Suprapubic skin (tissue), 4 donors: ENCODE measurements at regions not wholly inside any gene's neighbourhood (a gene's known extent, or its start where the extent isn't known, plus 50 kb on each side); places are given as distances from the start of the nearest gene placed in this dataset.

Experiments used
- DNase-seq, 2 donors: peaks; one replicate each; pipeline ENCODE4 v3.0.0-alpha.2; 2019; ENCODE audit warnings: low spot score in 2 of 2
- H3K27ac ChIP-seq: fragments of 200-600 bp; sonication (generic); one replicate; pipeline ENCODE4 v1.5.1; 2019
- H3K27me3 ChIP-seq: fragments of 200-600 bp; sonication (generic); one replicate; pipeline ENCODE4 v1.5.1; 2019
- H3K36me3 ChIP-seq: fragments of 200-600 bp; sonication (generic); one replicate; pipeline ENCODE4 v1.5.1; 2019
- H3K4me1 ChIP-seq: fragments of 200-600 bp; sonication (generic); one replicate; pipeline ENCODE4 v1.5.1; 2019
- H3K4me3 ChIP-seq: fragments of 200-600 bp; sonication (generic); one replicate; pipeline ENCODE4 v1.5.1; 2019; ENCODE audit warnings: mild to moderate bottlenecking
- H3K9me3 ChIP-seq: fragments of 200-600 bp; sonication (generic); one replicate; pipeline ENCODE4 v1.5.1; 2019
- CTCF ChIP-seq, 2 donors: fragments of 200-600 bp in 1 of 2; fragments of 450-650 bp in 1 of 2; sonication (generic) in 1 of 2; IDR thresholded peaks; one replicate each; pipeline ENCODE4 v1.5.1; 2016 to 2019; ENCODE audit warnings: antibody characterized with exemption in 2 of 2, mild to moderate bottlenecking in 1 of 2, moderate library complexity in 1 of 2
- EP300 ChIP-seq: sonication (generic); formaldehyde crosslinking; IDR thresholded peaks from one replicate; pipeline ENCODE4 v1.6.1; 2017; ENCODE audit warnings: antibody characterized with exemption
- POLR2A ChIP-seq, 2 donors: fragments of 450-650 bp; IDR thresholded peaks; one replicate each; pipeline ENCODE4 v1.6.1; 2017; ENCODE audit warnings: antibody characterized with exemption in 2 of 2, mild to moderate bottlenecking in 2 of 2, moderate library complexity in 2 of 2
- POLR2AphosphoS5 ChIP-seq, 3 donors: sonication (generic); formaldehyde crosslinking; IDR thresholded peaks; one replicate each; pipeline ENCODE4 v1.6.1; 2017; ENCODE audit warnings: antibody characterized with exemption in 3 of 3
- WGBS: methylation state at CpG from one replicate; pipeline ENCODE4 v1.1.5; 2018; 5-methylcytosine and 5-hydroxymethylcytosine counted together

- Histone ChIP-seq H3K36me3 (no peaks in the 10 kb centered on the region), H3K27me3 (no peaks in the 10 kb centered on the region), H3K9me3 (no peaks in the 10 kb centered on the region), H3K4me3 (no peak overlapping the region), H3K4me1 (no peaks in the 10 kb centered on the region), H3K27ac (no peak overlapping the region)
- TF ChIP-seq CTCF (IDR thresholded peaks at IDR 0.05), result no peak
- no peak for TF ChIP-seq POLR2AphosphoS5 (IDR thresholded peaks at IDR 0.05)
- TF ChIP-seq EP300, result no peak
- no peak for TF ChIP-seq POLR2A (IDR thresholded peaks at IDR 0.05)
- DNase-seq, result no peak
Measured at GRCh38 chr1:177368255-177368654, 197.5 kb downstream of the BRINP2 start.

GRCh38 chr1:177366091-177366490 lies 195.3 kb downstream of the BRINP2 start:
- Histone ChIP-seq H3K36me3 (no peaks in the 10 kb centered on the region), H3K27me3 (no peaks in the 10 kb centered on the region), H3K4me1 (no peaks in the 10 kb centered on the region), H3K27ac (no peak overlapping the region), H3K4me3 (no peak overlapping the region), H3K9me3 (no peaks in the 10 kb centered on the region)
- no peak for DNase-seq
- TF ChIP-seq EP300 (no peak), POLR2AphosphoS5 (IDR thresholded peaks at IDR 0.05) (no peak), POLR2A (IDR thresholded peaks at IDR 0.05) (no peak), CTCF (IDR thresholded peaks at IDR 0.05) (no peak)
- 74% methylated on average over 2 of the region's 2 CpGs for WGBS

- DNase-seq, result no peak
- H3K36me3 ChIP-seq, result no peaks in the 10 kb centered on the region
- TF ChIP-seq POLR2A (IDR thresholded peaks at IDR 0.05) (no peak), EP300 (no peak), CTCF (IDR thresholded peaks at IDR 0.05) (no peak), POLR2AphosphoS5 (IDR thresholded peaks at IDR 0.05) (no peak)
- no peak overlapping the region for H3K27ac ChIP-seq
- WGBS, result 83% methylated on average over 2 of the region's 2 CpGs
- H3K4me3 ChIP-seq, result no peak overlapping the region
- H3K27me3 ChIP-seq, result no peaks in the 10 kb centered on the region
- no peaks in the 10 kb centered on the region for H3K9me3 ChIP-seq
- H3K4me1 ChIP-seq, result no peaks in the 10 kb centered on the region
Measured at GRCh38 chr1:177360791-177361190, 190.0 kb downstream of the BRINP2 start.

DNA sequence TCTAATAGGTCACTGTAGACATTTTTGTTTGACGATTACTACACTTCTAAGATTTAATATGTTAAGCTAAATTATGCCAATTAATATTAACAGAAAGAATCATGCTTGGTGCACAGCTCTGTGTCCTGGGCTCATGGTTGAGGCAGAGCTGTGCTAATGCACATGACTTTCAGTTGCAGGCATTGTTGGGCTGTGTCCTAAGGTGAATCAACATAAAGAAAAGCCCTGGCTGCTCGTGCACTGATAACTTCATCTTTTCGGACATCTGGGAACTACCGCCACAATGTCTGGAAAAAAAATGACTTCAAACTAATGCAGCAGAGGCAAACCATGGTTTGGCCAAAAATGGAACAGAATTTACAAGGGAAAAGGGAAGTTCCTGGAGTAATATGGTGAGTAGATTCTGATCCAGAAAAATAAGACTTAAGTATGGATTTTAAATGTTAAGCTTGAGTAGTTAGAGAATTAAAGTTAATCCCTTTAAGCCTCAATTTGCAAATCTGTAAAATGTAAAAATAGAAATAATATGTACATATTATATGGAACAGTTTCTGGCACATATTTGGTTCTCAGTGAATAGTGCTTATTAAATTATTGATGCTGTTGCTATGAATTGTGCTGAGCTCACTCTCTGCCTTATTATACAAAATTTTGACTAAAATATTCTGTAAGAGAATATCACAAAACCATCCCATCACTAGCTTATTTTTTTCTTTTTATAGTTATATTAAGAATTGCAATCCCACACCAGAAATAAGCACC lies 186.1 kb downstream of the BRINP2 start:
- no peaks in the 10 kb centered on the region for H3K4me1 ChIP-seq
- no peaks in the 10 kb centered on the region for H3K36me3 ChIP-seq
- H3K4me3 ChIP-seq, result no peak overlapping the region
- 69% methylated on average over 4 of the region's 4 CpGs for WGBS
- no peaks in the 10 kb centered on the region for H3K9me3 ChIP-seq
- H3K27me3 ChIP-seq, result peaks cover 3% of the 10 kb centered on the region
- DNase-seq, result no peak
- TF ChIP-seq CTCF (IDR thresholded peaks at IDR 0.05) (no peak), POLR2AphosphoS5 (IDR thresholded peaks at IDR 0.05) (no peak), EP300 (no peak), POLR2A (IDR thresholded peaks at IDR 0.05) (no peak)
- no peak overlapping the region for H3K27ac ChIP-seq

- no peaks in the 10 kb centered on the region for H3K9me3 ChIP-seq
- no peaks in the 10 kb centered on the region for H3K4me1 ChIP-seq
- H3K4me3 ChIP-seq, result no peak overlapping the region
- no peak for DNase-seq
- peaks cover 3% of the 10 kb centered on the region for H3K27me3 ChIP-seq
- no peaks in the 10 kb centered on the region for H3K36me3 ChIP-seq
- no peak overlapping the region for H3K27ac ChIP-seq
- 20% methylated on average over 2 of the region's 2 CpGs for WGBS
- no peak for TF ChIP-seq POLR2AphosphoS5 (IDR thresholded peaks at IDR 0.05)
- peak in 1 of 2 donors; percentile 13 for TF ChIP-seq CTCF (IDR thresholded peaks at IDR 0.05)
Measured at GRCh38 chr1:177355575-177355974, 184.8 kb downstream of the BRINP2 start.
